ENCODE measurements at regions not wholly inside any gene's neighbourhood (a gene's known extent, or its start where the extent isn't known, plus 50 kb on each side); places are given as distances from the start of the nearest gene placed in this dataset.

GRCh38 chr13:106836186-106836802 lies 268.4 kb upstream of the ARGLU1 start:
- no peak for DNase-seq

- DNase-seq = no peak
Measured at GRCh38 chr13:106835477-106835876, 267.5 kb upstream of the ARGLU1 start.

- no peak for DNase-seq
Measured at GRCh38 chr13:106821979-106822378, 254.0 kb upstream of the ARGLU1 start.

GRCh38 chr13:106819413-106820180 lies 251.7 kb upstream of the ARGLU1 start:
- DNase-seq = no peak

- no peak for DNase-seq
Measured at GRCh38 chr13:106818971-106819370, 251.0 kb upstream of the ARGLU1 start.

- no peak for DNase-seq
Measured at GRCh38 chr13:106815545-106815944, 247.6 kb upstream of the ARGLU1 start.

GRCh38 chr13:106814463-106814862 lies 246.5 kb upstream of the ARGLU1 start:
- no peak for DNase-seq

GRCh38 chr13:106810069-106810468 lies 242.1 kb upstream of the ARGLU1 start:
- DNase-seq = no peak

- no peak for DNase-seq
Measured at GRCh38 chr13:106804991-106805390, 237.1 kb upstream of the ARGLU1 start.

GRCh38 chr13:106802917-106803316 lies 235.0 kb upstream of the ARGLU1 start:
- no peak for DNase-seq

- DNase-seq = no peak
Measured at GRCh38 chr13:106799781-106800335, 231.9 kb upstream of the ARGLU1 start.

GRCh38 chr13:106797081-106797640 lies 229.2 kb upstream of the ARGLU1 start:
- no peak for DNase-seq

- DNase-seq = peak; percentile 88
Measured at GRCh38 chr13:106796280-106797047, 228.5 kb upstream of the ARGLU1 start.

- no peak for DNase-seq
Measured at GRCh38 chr13:106795847-106796246, 227.9 kb upstream of the ARGLU1 start.

- no peak for DNase-seq
Measured at GRCh38 chr13:106794117-106794516, 226.2 kb upstream of the ARGLU1 start.

GRCh38 chr13:106789911-106790310 lies 222.0 kb upstream of the ARGLU1 start:
- DNase-seq = no peak

GRCh38 chr13:106786006-106786563 lies 218.1 kb upstream of the ARGLU1 start:
- no peak for DNase-seq

GRCh38 chr13:106774621-106775020 lies 206.7 kb upstream of the ARGLU1 start:
- no peak for DNase-seq

GRCh38 chr13:106772006-106772601 lies 204.2 kb upstream of the ARGLU1 start:
- no peak for DNase-seq

GRCh38 chr13:106768991-106769390 lies 201.1 kb upstream of the ARGLU1 start:
- no peak for DNase-seq

- DNase-seq = no peak
Measured at GRCh38 chr13:106762708-106763107, 194.8 kb upstream of the ARGLU1 start.

- no peak for DNase-seq
Measured at GRCh38 chr13:106756446-106756845, 188.5 kb upstream of the ARGLU1 start.
